HG02840 (cell line): ENCODE measurements at regions not wholly inside any gene's neighbourhood (a gene's known extent, or its start where the extent isn't known, plus 50 kb on each side); places are given as distances from the start of the nearest gene placed in this dataset.
"Not testable (repeated sequence)": the region's sequence is repeated elsewhere in the genome, so short reads cannot be mapped to it uniquely, and the experiment has no call there.

Experiments
- ATAC-seq: cut with Tn5 transposase; IDR thresholded peaks from one replicate; pipeline ENCODE4 v1.9.1; 2021; ENCODE audit warnings: mild to moderate bottlenecking, moderate library complexity, moderate number of reproducible peaks; ENCODE audit not compliant: unreplicated experiment, low FRiP score

GRCh38 chr5:104326966-104327365 is 764.4 kb upstream of the NUDT12 start:
- ATAC-seq = no peak

- ATAC-seq = no peak
These were observed 762.8 kb upstream of the NUDT12 start for GRCh38 chr5:104325356-104325755.

DNA sequence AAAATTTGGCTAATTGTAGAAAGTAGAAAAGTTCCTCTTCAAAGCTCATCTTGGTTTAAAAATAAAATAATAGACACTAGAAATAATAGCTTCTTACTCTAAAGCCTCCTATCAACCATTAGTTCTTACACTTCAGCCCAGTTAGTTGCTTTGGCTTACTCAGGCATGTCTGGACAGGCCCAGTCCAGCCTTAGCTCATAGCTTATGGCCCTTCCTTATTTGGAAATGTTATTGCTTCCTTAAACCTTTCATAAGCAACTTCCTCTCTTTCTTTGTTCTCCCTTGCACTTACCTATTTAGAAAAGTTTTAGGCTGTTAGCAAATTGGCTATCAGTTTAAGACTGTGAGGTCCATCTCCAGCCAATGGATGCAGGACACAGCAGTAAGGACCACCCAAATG is 754.1 kb upstream of the NUDT12 start:
- ATAC-seq = not testable (repeated sequence)

- no peak for ATAC-seq
These were observed 749.9 kb upstream of the NUDT12 start for GRCh38 chr5:104312481-104312880.

GRCh38 chr5:104305602-104306001 is 743.0 kb upstream of the NUDT12 start:
- no peak for ATAC-seq

DNA sequence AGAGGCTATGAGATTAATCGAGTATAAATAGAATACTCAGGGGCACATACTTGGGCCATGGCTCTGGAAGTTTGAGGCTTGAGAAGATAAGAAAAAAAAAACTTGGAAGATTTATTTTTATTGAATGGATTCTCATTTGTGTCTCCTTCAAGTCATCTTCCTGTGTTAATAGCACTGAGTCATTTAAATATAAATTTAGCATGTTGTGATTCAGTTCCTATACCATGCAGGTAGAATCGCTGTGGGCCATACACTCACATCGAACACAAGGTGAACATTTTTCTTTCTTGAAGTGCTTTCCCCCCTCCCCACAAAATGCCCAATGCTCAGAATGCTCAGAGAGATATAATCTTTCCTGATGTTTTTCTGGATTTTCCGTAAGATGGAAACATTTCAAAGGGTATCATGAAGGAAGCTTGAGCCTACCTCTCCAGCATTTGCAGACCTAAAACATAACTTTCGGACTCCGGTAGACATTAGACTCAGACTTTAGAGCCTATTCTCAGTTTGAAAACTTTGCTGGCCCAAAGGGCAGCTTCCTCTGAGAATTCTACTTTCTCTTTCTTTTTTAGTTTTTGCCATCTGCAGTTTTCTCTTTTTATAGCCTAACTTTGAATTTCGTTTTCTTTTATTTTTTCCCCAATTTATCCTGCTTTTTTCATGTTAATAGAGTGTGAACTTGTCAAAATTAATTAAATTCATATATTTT is 737.6 kb upstream of the NUDT12 start:
- ATAC-seq = no peak

DNA sequence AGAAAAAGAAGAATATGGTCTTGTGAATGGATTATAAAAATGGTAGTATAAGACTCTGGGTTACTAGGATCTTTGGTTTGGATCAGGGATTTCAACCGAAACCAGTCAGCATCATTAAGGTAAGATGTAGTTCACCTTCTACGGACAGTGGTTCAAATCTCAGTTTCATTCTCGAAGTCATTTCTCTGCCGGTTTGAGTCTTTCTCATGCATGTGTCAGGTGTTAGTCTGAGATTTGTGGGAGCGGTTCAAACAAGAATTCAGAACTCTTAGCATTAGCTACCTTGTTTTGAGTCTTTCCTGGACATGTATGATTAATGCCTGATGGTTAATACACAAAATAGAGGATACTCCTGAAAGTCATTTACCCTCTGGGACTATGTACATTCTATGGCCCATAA is 735.9 kb upstream of the NUDT12 start:
- no peak for ATAC-seq

GRCh38 chr5:104297076-104297475 is 734.5 kb upstream of the NUDT12 start:
- no peak for ATAC-seq

DNA sequence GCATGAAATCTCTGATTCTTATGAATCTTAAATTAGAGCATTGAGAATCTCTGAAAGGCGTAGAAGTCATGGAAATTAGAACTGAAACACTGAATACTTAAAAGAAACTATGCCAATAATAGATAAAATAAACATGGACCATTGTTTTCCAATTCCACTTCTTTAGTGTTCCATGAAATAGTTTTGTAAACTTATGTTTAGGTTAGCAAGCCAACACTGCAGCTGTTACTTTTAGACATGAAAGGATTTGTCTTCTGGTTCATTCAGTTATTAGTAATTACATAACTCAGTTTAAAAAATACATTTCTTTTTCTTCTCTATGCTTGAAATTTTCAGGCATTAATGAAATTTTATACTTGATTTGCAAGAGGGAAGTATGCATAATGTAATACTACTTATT is 733.4 kb upstream of the NUDT12 start:
- no peak for ATAC-seq

- ATAC-seq = no peak
These were observed 720.5 kb upstream of the NUDT12 start for GRCh38 chr5:104283136-104283535.

DNA sequence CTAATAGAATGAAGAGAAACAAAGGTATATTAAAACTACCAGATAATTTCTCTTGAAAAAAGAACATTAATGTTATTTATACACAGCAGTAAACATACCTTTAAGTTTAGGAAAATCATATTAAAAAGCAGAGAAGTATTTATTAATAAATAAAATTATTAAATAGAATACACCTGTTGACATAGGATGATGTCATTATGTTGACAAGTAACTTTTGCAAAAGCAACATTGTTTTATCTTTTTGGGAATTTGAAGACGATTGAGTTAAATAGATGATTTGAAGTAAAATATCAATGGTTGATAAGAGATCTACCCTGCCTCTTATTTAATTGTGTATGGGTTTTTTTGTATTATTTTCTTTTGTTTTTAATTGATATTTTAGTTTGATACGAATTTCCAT is 711.1 kb upstream of the NUDT12 start:
- ATAC-seq = no peak

DNA sequence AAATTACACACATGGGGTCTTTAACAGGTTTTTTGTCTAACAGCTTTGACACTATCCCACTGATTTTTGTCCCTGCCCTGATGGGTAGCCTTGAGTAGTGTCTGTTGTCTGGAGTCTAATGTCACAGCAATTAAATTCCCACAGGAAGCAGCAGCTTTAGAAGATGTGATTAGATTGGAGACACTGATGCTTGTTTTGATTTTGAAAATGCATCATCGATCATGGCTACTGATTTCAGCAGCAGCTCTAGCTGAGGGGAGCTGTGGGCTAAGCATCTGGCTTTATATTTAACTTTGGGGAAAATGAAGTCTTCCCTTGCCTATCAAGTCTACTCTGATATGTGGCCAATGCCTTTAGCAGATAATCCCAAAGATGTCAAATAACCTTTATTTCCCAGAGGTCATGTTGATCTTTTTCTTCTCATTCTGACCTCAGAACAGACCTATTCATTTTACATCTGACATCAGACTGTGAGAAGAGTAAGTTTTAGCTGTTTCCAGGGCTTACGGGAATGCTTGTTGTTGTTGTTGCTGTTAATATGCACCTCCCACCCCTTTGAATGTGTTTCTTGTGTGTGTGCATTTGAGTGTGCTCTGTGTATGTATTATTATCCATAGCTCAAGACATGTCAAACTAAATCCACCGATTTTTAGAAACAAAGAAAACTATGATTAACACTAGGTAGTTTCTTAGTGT is 704.9 kb upstream of the NUDT12 start:
- ATAC-seq = no peak

GRCh38 chr5:104266161-104266560 is 703.6 kb upstream of the NUDT12 start:
- no peak for ATAC-seq

DNA sequence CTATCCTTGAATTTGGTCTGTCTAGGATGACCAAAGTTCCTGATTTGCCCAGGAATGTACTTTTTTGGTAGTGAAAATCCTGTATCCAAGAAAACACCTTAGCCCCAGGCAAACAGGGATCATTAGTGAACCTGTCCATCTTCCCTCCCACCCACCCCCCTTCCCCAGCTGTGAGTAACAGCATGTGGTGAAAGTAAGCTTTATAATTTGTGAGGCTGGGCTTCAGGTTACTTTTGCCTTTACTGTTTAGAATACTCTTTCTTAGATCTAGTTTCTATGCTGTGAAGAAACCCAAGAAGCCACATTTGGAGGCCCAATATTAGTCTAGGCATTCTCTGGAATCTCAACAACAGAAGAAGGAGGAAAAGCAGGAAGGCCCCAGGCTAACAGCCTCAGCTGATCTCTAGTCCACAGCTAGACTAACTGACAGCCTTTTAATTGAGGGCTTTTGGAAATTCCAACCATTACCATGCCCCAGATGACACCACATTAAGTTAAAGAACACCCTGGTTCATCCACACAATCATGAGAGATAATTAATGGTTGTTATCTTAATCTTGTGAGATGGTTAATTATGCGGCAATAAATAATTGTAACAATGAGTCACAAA is 703.0 kb upstream of the NUDT12 start:
- ATAC-seq = no peak

- ATAC-seq = no peak
These were observed 684.7 kb upstream of the NUDT12 start for GRCh38 chr5:104247260-104247659.

- ATAC-seq = no peak
These were observed 678.5 kb upstream of the NUDT12 start for GRCh38 chr5:104241046-104241445.

GRCh38 chr5:104237586-104237985 is 675.0 kb upstream of the NUDT12 start:
- no peak for ATAC-seq

DNA sequence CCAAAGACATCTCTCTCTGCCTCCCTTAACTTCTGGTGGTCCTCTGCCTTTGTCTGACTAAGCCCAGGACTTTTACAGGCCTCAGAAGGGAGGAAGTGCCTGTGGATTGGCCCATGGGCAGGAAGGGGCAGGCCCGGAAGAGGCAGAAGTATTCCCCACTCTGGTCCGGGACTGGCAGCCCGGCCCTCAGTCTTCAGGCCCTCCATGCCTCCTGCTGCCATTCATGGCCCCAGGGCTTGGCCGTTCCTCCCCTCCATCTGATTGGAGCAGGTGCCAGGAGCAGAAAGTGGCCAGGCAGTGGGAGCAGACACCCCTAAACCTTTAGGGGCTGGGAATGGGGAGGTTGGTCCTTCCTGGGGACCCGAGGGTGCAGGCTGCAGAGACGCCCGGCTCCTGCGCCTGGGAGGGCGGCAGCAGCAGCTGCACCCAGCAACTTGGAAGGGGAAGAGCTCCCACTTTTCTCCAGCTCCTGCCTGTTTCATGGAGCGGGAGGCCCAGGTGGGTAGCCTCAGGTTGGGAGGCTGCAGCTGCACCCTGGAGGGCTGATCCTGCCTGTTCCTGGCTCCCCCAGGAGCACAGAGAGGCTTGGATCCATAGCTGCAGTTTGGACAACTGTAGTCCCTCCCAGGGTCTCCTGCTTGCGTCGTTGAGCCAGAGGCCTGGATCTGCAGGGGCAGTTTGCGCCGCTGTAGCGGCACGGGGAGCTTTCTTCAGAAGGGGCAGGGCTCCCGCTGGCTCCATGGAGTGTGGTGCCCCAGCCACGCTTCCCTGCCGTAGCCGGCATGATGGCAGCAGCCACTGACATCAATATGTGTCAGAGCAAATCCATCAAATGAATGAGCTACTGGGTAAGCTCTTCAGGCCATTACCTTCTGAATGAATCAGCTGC is 661.5 kb upstream of the NUDT12 start:
- no peak for ATAC-seq

GRCh38 chr5:104218200-104218599 is 655.6 kb upstream of the NUDT12 start:
- ATAC-seq = no peak

- ATAC-seq = no peak
These were observed 650.6 kb upstream of the NUDT12 start for GRCh38 chr5:104213216-104213615.

DNA sequence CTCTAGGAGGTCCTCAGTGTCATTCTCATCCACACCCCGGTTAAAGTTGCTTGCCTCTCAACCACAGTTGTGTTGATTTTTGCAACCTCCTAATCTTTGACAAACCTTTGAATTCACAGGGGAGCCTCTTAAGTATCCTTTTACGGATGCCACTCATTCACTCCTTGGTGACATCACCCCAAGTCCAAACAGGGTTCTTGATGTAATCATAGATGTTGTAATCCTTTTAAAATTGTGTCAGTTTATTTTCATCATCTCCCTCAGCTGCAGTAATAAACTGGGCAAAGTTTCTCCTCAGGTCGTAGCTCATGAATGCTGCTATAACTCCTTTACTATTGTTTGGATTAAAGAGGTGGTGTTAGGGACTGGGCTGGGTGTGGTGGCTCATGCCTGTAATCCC is 637.2 kb upstream of the NUDT12 start:
- ATAC-seq = no peak
